HepG2 (cell line): ENCODE measurements at regions not wholly inside any gene's neighbourhood (a gene's known extent, or its start where the extent isn't known, plus 50 kb on each side); places are given as distances from the start of the nearest gene placed in this dataset.

Source experiments
- CREB1 ChIP-seq, 2 experiments: fragments of 450-650 bp in 1 of 2; IDR thresholded peaks; 2 replicates each; pipeline ENCODE4 v1.6.1; 2016 to 2017; ENCODE audit warnings: control low read depth in 1 of 2, mild to moderate bottlenecking in 1 of 2, missing compliant biosample characterization in 1 of 2, missing genetic modification characterization in 1 of 2
- CTCF ChIP-seq: sonication (generic); formaldehyde crosslinking; IDR thresholded peaks from 2 replicates; pipeline ENCODE4 v1.5.0; 2020; ENCODE audit warnings: mild to moderate bottlenecking, missing genetic modification reagents, moderate library complexity
- GABPB1 ChIP-seq: IDR thresholded peaks from 2 replicates; pipeline ENCODE4 v1.6.1; 2016; ENCODE audit warnings: mild to moderate bottlenecking, missing genetic modification reagents, moderate library complexity, missing compliant biosample characterization
- HMG20A ChIP-seq: IDR thresholded peaks from 2 replicates; pipeline ENCODE4 v1.6.1; 2016; ENCODE audit warnings: borderline replicate concordance
- HNF4G ChIP-seq, 2 experiments: sonication (generic) in 1 of 2; formaldehyde crosslinking in 1 of 2; IDR thresholded peaks; 2 replicates each; pipeline versions ENCODE4 v1.4.0 to v1.6.1; 2011 to 2020; ENCODE audit warnings: borderline replicate concordance in 2 of 2, low read depth in 2 of 2, mild to moderate bottlenecking in 2 of 2, low read length in 1 of 2, missing genetic modification reagents in 1 of 2, moderate library complexity in 1 of 2
- IRF1 ChIP-seq: sonication (generic); formaldehyde crosslinking; IDR thresholded peaks from 2 replicates; pipeline ENCODE4 v1.4.0; 2020; ENCODE audit warnings: low read depth, mild to moderate bottlenecking, missing genetic modification reagents
- MBNL3 ChIP-seq: fragments of 250-450 bp; sonication (Bioruptor Pico); conservative IDR thresholded peaks from 2 replicates; pipeline ENCODE4 v1.8.0; 2022; ENCODE audit warnings: mild to moderate bottlenecking, inconsistent platforms
- MIER3 ChIP-seq: IDR thresholded peaks from 2 replicates; pipeline ENCODE4 v1.6.1; 2016; ENCODE audit warnings: missing compliant biosample characterization, borderline replicate concordance
- MTA3 ChIP-seq: sonication (generic); formaldehyde crosslinking; IDR thresholded peaks from 2 replicates; pipeline ENCODE4 v1.4.0; 2020; ENCODE audit warnings: missing genetic modification reagents
- MXD3 ChIP-seq: IDR thresholded peaks from 2 replicates; pipeline ENCODE4 v1.6.1; 2016; ENCODE audit warnings: mild to moderate bottlenecking, missing biosample characterization, missing genetic modification reagents
- POLR2AphosphoS5 ChIP-seq: IDR thresholded peaks from 2 replicates; pipeline ENCODE4 v1.6.1; 2012; ENCODE audit warnings: low read depth, low read length
- REXO4 ChIP-seq: sonication (generic); formaldehyde crosslinking; IDR thresholded peaks from 2 replicates; pipeline ENCODE4 v1.8.0; 2022; ENCODE audit warnings: missing genetic modification reagents, mild to moderate bottlenecking, borderline replicate concordance
- RFXAP ChIP-seq: sonication (generic); formaldehyde crosslinking; IDR thresholded peaks from 2 replicates; pipeline ENCODE4 v1.4.0; 2020; ENCODE audit warnings: missing genetic modification reagents, borderline replicate concordance
- SMARCC2 ChIP-seq: fragments of 450-650 bp; IDR thresholded peaks from 2 replicates; pipeline ENCODE4 v1.6.1; 2017; ENCODE audit warnings: antibody characterized with exemption, mild to moderate bottlenecking
- SP1 ChIP-seq, 2 experiments: fragments of 450-650 bp in 1 of 2; sonication (generic) in 1 of 2; formaldehyde crosslinking in 1 of 2; IDR thresholded peaks; 2 replicates each; pipeline versions ENCODE4 v1.4.0 to v1.6.1; 2016 to 2020; ENCODE audit warnings: missing genetic modification reagents in 1 of 2
- ZEB1 ChIP-seq: IDR thresholded peaks from 2 replicates; pipeline ENCODE4 v1.6.1; 2012; ENCODE audit warnings: mild to moderate bottlenecking, low read depth, inconsistent platforms; ENCODE audit not compliant: insufficient replicate concordance
- ZKSCAN5 ChIP-seq: sonication (generic); formaldehyde crosslinking; IDR thresholded peaks from 2 replicates; pipeline ENCODE4 v1.5.1; 2020; ENCODE audit warnings: mild to moderate bottlenecking, missing genetic modification reagents
- ZNF282 ChIP-seq: fragments of 450-650 bp; IDR thresholded peaks from 2 replicates; pipeline ENCODE4 v1.6.1; 2018; ENCODE audit not compliant: partially characterized antibody
- ZNF3 ChIP-seq: IDR thresholded peaks from 2 replicates; pipeline ENCODE4 v1.7.0; 2017; ENCODE audit warnings: inconsistent platforms
- ZNF557 ChIP-seq: sonication (generic); formaldehyde crosslinking; IDR thresholded peaks from 2 replicates; pipeline ENCODE4 v1.4.0; 2020; ENCODE audit warnings: missing genetic modification reagents
- ZNF577 ChIP-seq: sonication (generic); formaldehyde crosslinking; IDR thresholded peaks from 2 replicates; pipeline ENCODE4 v1.4.0; 2020; ENCODE audit warnings: mild to moderate bottlenecking, low read depth, missing genetic modification reagents, borderline replicate concordance
- ZNF607 ChIP-seq: sonication (generic); formaldehyde crosslinking; IDR thresholded peaks from 2 replicates; pipeline ENCODE4 v1.5.1; 2020; ENCODE audit warnings: missing genetic modification reagents, mild to moderate bottlenecking, borderline replicate concordance
- ZNF7 ChIP-seq: IDR thresholded peaks from 2 replicates; pipeline ENCODE4 v1.6.1; 2016; ENCODE audit warnings: missing biosample characterization, missing genetic modification reagents
- ZSCAN9 ChIP-seq: IDR thresholded peaks from 2 replicates; pipeline ENCODE4 v1.6.1; 2016; ENCODE audit warnings: borderline replicate concordance
- TF ChIP-seq, protein P1 (sequence below): sonication (generic); formaldehyde crosslinking; IDR thresholded peaks from 2 replicates; pipeline ENCODE4 v1.5.0; 2020; ENCODE audit warnings: missing genetic modification reagents
- TF ChIP-seq, protein P2 (sequence below): sonication (generic); formaldehyde crosslinking; IDR thresholded peaks from 2 replicates; pipeline ENCODE4 v1.9.0; 2021; ENCODE audit warnings: missing genetic modification reagents, borderline replicate concordance

DNA sequence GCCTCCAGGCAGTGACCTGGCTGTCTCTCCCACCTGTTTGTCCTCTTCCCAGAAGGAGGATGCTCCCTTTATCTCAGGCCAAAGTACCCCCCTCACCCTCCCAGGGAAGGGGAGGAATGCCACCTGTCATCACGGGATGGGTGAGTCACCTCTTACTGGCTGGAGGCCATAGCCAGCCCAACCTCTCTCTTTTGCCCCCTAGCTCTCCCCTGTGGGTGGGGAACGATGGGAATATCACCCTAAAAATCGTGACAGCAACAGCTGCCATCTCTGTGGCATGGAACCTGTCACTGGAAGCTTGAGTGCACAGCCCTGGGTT, 137.5 kb upstream of the PTPN1 start (continued):
- TF ChIP-seq, protein P1, sequence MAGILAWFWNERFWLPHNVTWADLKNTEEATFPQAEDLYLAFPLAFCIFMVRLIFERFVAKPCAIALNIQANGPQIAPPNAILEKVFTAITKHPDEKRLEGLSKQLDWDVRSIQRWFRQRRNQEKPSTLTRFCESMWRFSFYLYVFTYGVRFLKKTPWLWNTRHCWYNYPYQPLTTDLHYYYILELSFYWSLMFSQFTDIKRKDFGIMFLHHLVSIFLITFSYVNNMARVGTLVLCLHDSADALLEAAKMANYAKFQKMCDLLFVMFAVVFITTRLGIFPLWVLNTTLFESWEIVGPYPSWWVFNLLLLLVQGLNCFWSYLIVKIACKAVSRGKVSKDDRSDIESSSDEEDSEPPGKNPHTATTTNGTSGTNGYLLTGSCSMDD: no peak
- no peak for TF ChIP-seq IRF1 (CRISPR knock-in tag)
- TF ChIP-seq GABPB1 (CRISPR knock-in tag): no peak
- TF ChIP-seq MIER3 (CRISPR knock-in tag): peak; percentile 54; the same call in 1 of the 2 replicates
- no peak for TF ChIP-seq ZNF3 (CRISPR knock-in tag)
- no peak for TF ChIP-seq ZNF607 (CRISPR knock-in tag)
- TF ChIP-seq HNF4G (IDR thresholded peaks at IDR 0.05; ENCODE audit: borderline replicate concordance, low read depth, low read length): peak; percentile 37; the same call in 1 of the 2 replicates
- TF ChIP-seq HNF4G (CRISPR knock-in tag; IDR thresholded peaks at IDR 0.05; ENCODE audit: borderline replicate concordance, low read depth): no peak; the same call in 1 of the 2 replicates
- TF ChIP-seq ZNF7 (CRISPR knock-in tag): no peak
- TF ChIP-seq ZSCAN9 (CRISPR knock-in tag): no peak
- TF ChIP-seq MXD3 (CRISPR knock-in tag): no peak
- TF ChIP-seq ZNF557 (CRISPR knock-in tag): no peak
- TF ChIP-seq, protein P2, sequence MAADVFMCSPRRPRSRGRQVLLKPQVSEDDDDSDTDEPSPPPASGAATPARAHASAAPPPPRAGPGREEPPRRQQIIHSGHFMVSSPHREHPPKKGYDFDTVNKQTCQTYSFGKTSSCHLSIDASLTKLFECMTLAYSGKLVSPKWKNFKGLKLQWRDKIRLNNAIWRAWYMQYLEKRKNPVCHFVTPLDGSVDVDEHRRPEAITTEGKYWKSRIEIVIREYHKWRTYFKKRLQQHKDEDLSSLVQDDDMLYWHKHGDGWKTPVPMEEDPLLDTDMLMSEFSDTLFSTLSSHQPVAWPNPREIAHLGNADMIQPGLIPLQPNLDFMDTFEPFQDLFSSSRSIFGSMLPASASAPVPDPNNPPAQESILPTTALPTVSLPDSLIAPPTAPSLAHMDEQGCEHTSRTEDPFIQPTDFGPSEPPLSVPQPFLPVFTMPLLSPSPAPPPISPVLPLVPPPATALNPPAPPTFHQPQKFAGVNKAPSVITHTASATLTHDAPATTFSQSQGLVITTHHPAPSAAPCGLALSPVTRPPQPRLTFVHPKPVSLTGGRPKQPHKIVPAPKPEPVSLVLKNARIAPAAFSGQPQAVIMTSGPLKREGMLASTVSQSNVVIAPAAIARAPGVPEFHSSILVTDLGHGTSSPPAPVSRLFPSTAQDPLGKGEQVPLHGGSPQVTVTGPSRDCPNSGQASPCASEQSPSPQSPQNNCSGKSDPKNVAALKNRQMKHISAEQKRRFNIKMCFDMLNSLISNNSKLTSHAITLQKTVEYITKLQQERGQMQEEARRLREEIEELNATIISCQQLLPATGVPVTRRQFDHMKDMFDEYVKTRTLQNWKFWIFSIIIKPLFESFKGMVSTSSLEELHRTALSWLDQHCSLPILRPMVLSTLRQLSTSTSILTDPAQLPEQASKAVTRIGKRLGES (CRISPR knock-in tag): no peak
- TF ChIP-seq ZKSCAN5 (CRISPR knock-in tag): no peak
- TF ChIP-seq ZNF577 (CRISPR knock-in tag): no peak
- no peak for TF ChIP-seq REXO4 (CRISPR knock-in tag)
- no peak for TF ChIP-seq SP1 (IDR thresholded peaks at IDR 0.05)
- TF ChIP-seq SP1 (CRISPR knock-in tag; IDR thresholded peaks at IDR 0.05): no peak
- TF ChIP-seq HMG20A: peak; percentile 62; the same call in 1 of the 2 replicates
- TF ChIP-seq MBNL3 (CRISPR knock-in tag): no peak
- 0 out of 2 replicates have a peak, but pooled peaks have one; percentile 4 for TF ChIP-seq CTCF (CRISPR knock-in tag)
- no peak for TF ChIP-seq RFXAP
- no peak for TF ChIP-seq SMARCC2
- peak; percentile 90 for TF ChIP-seq ZEB1
- TF ChIP-seq CREB1 (IDR thresholded peaks at IDR 0.05): no peak
- TF ChIP-seq CREB1 (CRISPR knock-in tag; IDR thresholded peaks at IDR 0.05): no peak
- no peak for TF ChIP-seq ZNF282
- no peak for TF ChIP-seq POLR2AphosphoS5
- no peak for TF ChIP-seq MTA3 (CRISPR knock-in tag)
